ENCODE measurements at regions not wholly inside any gene's neighbourhood (a gene's known extent, or its start where the extent isn't known, plus 50 kb on each side); places are given as distances from the start of the nearest gene placed in this dataset.

DNA sequence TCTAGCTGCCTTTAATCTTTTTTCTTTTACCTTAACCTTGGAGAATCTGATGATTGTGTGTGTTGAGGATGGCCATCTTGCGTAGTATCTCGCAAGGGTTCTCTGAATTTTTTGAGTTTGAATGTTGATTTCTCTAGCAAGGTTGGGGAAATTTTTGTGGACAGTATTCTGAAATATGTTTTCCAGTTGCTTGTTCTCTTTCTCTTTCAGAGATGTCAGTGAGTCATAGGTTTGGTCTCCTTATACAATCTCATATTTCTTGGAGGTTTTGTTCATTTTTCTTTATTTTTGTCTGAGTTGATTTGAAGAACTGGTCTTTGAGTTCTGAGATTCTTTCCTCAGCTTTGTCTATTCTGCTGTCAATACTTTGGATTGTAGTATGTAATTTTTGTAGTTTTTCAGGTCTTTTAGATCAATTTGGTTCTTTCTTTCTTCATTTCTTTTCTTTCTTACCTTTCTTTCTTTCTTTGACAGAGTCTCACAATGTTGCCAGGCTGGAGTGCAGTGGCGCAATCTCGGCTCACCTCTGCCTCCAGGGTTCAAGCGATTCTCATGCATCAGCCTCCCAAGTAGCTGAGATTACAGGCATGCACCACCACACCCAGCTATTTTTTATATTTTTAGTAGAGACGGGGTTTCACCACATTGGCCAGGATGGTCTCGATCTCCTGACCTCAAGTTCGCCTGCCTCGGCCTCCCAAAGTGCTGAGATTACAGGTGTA, 366.4 kb upstream of the RASGRP1 start:
- Histone ChIP-seq H3K9ac (ENCODE audit: low read length) (no peak overlapping the region), H3K27me3 (ENCODE audit: low read depth, low read length) (no peaks in the 10 kb centered on the region; the same call in 1 of the 2 replicates), H3K36me3 (replicated peaks; ENCODE audit: low read depth, low read length) (no peaks in the 10 kb centered on the region), H3K9me3 (ENCODE audit: insufficient read depth, low read length) (no peaks in the 10 kb centered on the region), H3K27ac (ENCODE audit: low read length) (no peak overlapping the region), H3K79me2 (ENCODE audit: low read length) (no peaks in the 10 kb centered on the region), H2AFZ (ENCODE audit: low read depth, low read length) (no peak overlapping the region), H3K4me1 (ENCODE audit: low read length) (no peaks in the 10 kb centered on the region), H4K20me1 (ENCODE audit: insufficient read depth, low read length) (no peaks in the 10 kb centered on the region), H3K4me2 (ENCODE audit: low read length) (no peak overlapping the region), H3K4me3 (ENCODE audit: low read length) (no peak overlapping the region)
- TF ChIP-seq, protein P1, sequence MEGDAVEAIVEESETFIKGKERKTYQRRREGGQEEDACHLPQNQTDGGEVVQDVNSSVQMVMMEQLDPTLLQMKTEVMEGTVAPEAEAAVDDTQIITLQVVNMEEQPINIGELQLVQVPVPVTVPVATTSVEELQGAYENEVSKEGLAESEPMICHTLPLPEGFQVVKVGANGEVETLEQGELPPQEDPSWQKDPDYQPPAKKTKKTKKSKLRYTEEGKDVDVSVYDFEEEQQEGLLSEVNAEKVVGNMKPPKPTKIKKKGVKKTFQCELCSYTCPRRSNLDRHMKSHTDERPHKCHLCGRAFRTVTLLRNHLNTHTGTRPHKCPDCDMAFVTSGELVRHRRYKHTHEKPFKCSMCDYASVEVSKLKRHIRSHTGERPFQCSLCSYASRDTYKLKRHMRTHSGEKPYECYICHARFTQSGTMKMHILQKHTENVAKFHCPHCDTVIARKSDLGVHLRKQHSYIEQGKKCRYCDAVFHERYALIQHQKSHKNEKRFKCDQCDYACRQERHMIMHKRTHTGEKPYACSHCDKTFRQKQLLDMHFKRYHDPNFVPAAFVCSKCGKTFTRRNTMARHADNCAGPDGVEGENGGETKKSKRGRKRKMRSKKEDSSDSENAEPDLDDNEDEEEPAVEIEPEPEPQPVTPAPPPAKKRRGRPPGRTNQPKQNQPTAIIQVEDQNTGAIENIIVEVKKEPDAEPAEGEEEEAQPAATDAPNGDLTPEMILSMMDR (IDR thresholded peaks at IDR 0.05; ENCODE audit: low read depth, low read length), result no peak
- TF ChIP-seq EZH2phosphoT487 (IDR thresholded peaks at IDR 0.05; ENCODE audit: low read depth), result no peak

DNA sequence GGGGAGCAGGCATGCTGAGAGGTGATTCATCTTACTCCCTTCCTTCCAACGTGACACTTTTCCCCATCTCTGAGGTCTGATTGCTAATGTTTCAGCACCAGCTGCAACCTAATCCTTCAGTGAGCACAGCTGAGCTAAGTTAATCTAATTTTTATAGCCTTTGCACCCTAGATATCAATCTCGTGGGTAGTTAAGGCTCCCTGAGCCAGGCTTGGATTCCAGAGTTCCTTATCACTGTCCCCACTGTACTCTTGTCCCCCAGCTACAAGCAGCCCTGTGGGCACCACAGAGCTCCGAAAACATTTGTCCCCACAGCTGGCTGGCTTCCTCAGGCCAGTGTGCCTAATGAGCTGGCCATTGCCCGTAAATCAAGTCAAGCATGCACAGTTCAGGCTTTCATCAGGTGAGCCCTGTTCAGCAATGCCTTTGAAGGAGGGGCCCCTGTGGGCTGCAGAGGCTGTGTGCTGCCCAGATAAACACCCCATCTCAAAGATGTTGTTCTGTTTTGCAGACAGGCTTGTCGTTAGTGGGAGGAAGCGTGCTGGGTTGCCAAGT, 376.9 kb upstream of the RASGRP1 start:
- Histone ChIP-seq H3K4me3 (ENCODE audit: low read length) (no peak overlapping the region), H3K79me2 (ENCODE audit: low read length) (no peaks in the 10 kb centered on the region), H3K4me2 (ENCODE audit: low read length) (no peak overlapping the region), H3K9ac (ENCODE audit: low read length) (no peak overlapping the region), H3K36me3 (replicated peaks; ENCODE audit: low read depth, low read length) (no peaks in the 10 kb centered on the region), H3K9me3 (ENCODE audit: insufficient read depth, low read length) (no peaks in the 10 kb centered on the region), H3K27me3 (ENCODE audit: low read depth, low read length) (peaks cover 39% of the 10 kb centered on the region), H4K20me1 (ENCODE audit: insufficient read depth, low read length) (no peaks in the 10 kb centered on the region), H2AFZ (ENCODE audit: low read depth, low read length) (no peak overlapping the region), H3K27ac (ENCODE audit: low read length) (no peak overlapping the region), H3K4me1 (ENCODE audit: low read length) (no peaks in the 10 kb centered on the region)
- no peak for TF ChIP-seq EZH2phosphoT487 (IDR thresholded peaks at IDR 0.05; ENCODE audit: low read depth)
- TF ChIP-seq, protein P1 (IDR thresholded peaks at IDR 0.05; ENCODE audit: low read depth, low read length), result no peak

DNA sequence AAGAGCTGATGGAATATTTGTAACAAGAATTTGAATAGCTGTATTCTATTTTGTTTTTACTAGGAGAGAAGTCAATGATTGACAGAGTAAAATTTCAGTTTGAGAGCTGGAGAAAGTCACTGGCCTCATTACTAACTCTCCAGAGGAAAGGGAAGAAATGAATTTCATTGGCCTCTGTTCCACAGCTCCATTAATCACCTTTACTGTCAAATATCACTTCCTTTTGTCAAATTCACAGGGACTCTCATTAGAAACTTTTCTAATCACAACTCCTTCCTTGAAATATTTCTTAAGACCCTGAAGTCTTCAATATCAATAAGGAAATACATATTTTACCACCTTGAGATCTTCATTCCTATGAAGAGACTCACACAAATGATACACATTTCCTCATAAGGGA, 379.9 kb upstream of the RASGRP1 start:
- Histone ChIP-seq H3K9ac (ENCODE audit: low read length) (no peak overlapping the region), H4K20me1 (ENCODE audit: insufficient read depth, low read length) (no peaks in the 10 kb centered on the region), H3K4me2 (ENCODE audit: low read length) (no peak overlapping the region), H3K4me3 (ENCODE audit: low read length) (no peak overlapping the region), H3K36me3 (replicated peaks; ENCODE audit: low read depth, low read length) (no peaks in the 10 kb centered on the region), H3K27me3 (ENCODE audit: low read depth, low read length) (peaks cover 45% of the 10 kb centered on the region), H3K9me3 (ENCODE audit: insufficient read depth, low read length) (no peaks in the 10 kb centered on the region), H3K27ac (ENCODE audit: low read length) (no peak overlapping the region), H3K79me2 (ENCODE audit: low read length) (no peaks in the 10 kb centered on the region), H2AFZ (ENCODE audit: low read depth, low read length) (no peak overlapping the region), H3K4me1 (ENCODE audit: low read length) (no peaks in the 10 kb centered on the region)
- TF ChIP-seq EZH2phosphoT487 (IDR thresholded peaks at IDR 0.05; ENCODE audit: low read depth), result no peak
- TF ChIP-seq, protein P1 (IDR thresholded peaks at IDR 0.05; ENCODE audit: low read depth, low read length), result no peak

DNA sequence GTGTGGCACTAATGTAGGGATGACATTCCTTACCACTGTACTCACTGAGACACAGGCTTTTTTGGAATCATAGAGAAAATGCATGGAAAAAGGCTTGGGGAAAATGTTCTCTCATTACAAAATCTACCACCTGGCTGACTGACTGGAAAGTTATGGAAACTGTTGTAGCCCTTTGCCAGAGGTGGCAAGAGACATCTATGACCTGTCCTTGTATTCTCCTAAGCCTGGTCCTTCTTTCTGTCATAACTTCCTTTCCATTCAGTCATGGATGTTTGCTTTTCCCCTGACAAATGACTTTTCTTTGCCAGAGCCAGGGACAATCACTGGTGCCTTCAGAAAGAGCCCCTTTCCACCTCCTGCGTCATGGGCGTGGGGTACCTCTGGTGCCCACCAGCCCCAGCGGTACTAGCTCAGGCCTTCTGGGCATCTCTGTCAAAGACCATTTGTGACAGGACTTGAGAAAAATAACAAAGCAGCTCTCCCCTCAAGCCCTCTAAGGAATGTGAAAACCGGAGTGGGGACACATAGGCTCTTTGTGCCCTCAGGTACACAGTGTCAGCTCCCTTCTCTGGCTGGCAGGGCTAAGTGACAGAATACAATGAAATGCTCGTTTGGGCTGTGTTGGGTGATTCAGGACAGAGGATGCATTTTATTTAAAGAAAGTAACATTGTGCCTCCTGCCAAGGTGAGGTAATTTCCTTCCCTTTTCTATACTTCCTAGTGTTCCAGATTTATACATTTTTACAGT, 381.1 kb upstream of the RASGRP1 start:
- no peak for TF ChIP-seq EZH2phosphoT487 (IDR thresholded peaks at IDR 0.05; ENCODE audit: low read depth)
- TF ChIP-seq, protein P1 (IDR thresholded peaks at IDR 0.05; ENCODE audit: low read depth, low read length), result no peak
- H3K4me3 ChIP-seq (ENCODE audit: low read length), result no peak overlapping the region
- no peaks in the 10 kb centered on the region for H3K79me2 ChIP-seq (ENCODE audit: low read length)
- H3K36me3 ChIP-seq (replicated peaks; ENCODE audit: low read depth, low read length), result no peaks in the 10 kb centered on the region
- H3K4me1 ChIP-seq (ENCODE audit: low read length), result no peaks in the 10 kb centered on the region
- H2AFZ ChIP-seq (ENCODE audit: low read depth, low read length), result no peak overlapping the region
- H3K27me3 ChIP-seq (ENCODE audit: low read depth, low read length), result peaks cover 38% of the 10 kb centered on the region
- H3K9ac ChIP-seq (ENCODE audit: low read length), result no peak overlapping the region
- H3K4me2 ChIP-seq (ENCODE audit: low read length), result no peak overlapping the region
- no peaks in the 10 kb centered on the region for H4K20me1 ChIP-seq (ENCODE audit: insufficient read depth, low read length)
- H3K27ac ChIP-seq (ENCODE audit: low read length), result no peak overlapping the region
- no peaks in the 10 kb centered on the region for H3K9me3 ChIP-seq (ENCODE audit: insufficient read depth, low read length)

All from OCI-LY3 (cell line).